ENCODE measurements at regions not wholly inside any gene's neighbourhood (a gene's known extent, or its start where the extent isn't known, plus 50 kb on each side); places are given as distances from the start of the nearest gene placed in this dataset.
"Not testable (repeated sequence)": the region's sequence is repeated elsewhere in the genome, so short reads cannot be mapped to it uniquely, and the experiment has no call there.

DNA sequence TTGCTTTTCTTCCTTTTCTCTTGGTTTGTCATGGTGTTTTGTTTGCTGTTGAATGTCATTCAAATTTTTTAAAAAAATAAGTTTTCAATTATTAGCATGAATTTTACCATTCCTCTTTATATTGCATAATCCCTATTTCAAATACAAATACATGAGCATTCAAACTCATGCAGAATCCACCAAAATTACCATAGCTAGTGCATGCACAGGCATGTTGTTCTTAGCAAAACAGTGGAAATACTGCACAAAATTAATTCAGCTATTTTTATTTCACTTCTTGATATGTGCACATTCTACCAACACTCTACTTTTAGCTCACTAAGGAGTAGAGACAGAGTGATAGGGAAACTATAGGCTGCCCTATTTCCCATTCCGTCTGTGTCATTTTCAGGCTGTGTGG, 670.1 kb upstream of the LRRN3 start:
- no peak overlapping the region for H3K27ac ChIP-seq
- H3F3A ChIP-seq (ENCODE audit: insufficient read depth): no peaks in the 10 kb centered on the region
- H4K20me1 ChIP-seq (ENCODE audit: insufficient read depth): no peaks in the 10 kb centered on the region
- no peak overlapping the region for H2AFZ ChIP-seq
- TF ChIP-seq EZH2 (IDR thresholded peaks at IDR 0.05; ENCODE audit: insufficient read depth, poor library complexity, severe bottlenecking) (no peak), EZH2phosphoT487 (IDR thresholded peaks at IDR 0.05; ENCODE audit: insufficient read depth, low read depth) (no peak)
- 0 to 19% methylated on average over 1 of the region's 1 CpG for WGBS, 2 experiments (ENCODE audit: low coverage in 1 of 2, low lambda C conversion rate in 2 of 2, missing lambda C conversion rate in 2 of 2)
- H3K4me3 ChIP-seq: no peak overlapping the region
- H3K36me3 ChIP-seq (ENCODE audit: low read depth): no peaks in the 10 kb centered on the region
- no peak for DNase-seq
- in situ Hi-C loops (cut with MboI): no loop called here
- H3K4me1 ChIP-seq (ENCODE audit: insufficient read depth): no peaks in the 10 kb centered on the region
- H3K79me2 ChIP-seq (ENCODE audit: insufficient read depth): no peaks in the 10 kb centered on the region
- H3K9me3 ChIP-seq (ENCODE audit: low read depth): no peaks in the 10 kb centered on the region
- H3K27me3 ChIP-seq (replicated peaks; ENCODE audit: insufficient read depth): no peaks in the 10 kb centered on the region
- no peak overlapping the region for H3K4me2 ChIP-seq (ENCODE audit: unreplicated experiment)
- H3K9me2 ChIP-seq (ENCODE audit: insufficient read depth): no peaks in the 10 kb centered on the region
- no peak overlapping the region for H3K9ac ChIP-seq

DNA sequence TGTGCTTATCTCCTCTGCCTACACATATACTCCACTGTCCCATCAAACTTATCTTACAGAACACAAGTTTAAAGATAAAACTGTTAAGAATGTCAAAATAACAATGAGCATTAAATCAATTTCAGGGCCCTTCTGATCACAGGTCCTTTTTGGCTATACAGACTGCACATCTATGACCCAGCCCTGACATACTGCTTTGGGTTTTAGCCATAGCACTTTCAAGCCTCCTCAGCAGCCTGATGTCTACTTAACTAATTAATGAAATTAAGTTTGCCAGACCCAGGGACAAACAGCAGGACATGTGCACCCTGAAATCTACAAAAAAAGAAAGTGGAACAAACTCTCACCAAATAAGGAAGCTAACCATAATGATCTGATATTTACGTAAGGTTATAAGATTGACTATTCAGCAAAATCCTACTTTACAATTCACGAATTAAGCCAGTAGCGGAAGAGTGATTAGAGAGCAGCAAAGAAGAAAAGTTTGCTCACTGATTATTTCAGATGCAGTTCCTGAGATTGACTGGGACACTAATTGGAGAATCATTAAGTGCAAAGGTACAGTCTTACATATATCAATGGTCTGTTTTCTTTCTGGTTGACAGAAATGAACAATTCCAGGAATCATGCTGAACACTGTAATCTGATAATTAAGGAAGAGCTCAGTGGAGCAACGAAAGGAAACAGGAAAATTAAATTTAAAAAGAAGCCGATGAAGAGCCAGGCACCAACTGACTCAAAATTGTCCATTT, 669.3 kb upstream of the LRRN3 start:
- Histone ChIP-seq H3K9me2 (ENCODE audit: insufficient read depth) (no peaks in the 10 kb centered on the region), H3K9ac (no peak overlapping the region), H4K20me1 (ENCODE audit: insufficient read depth) (no peaks in the 10 kb centered on the region), H3K4me2 (ENCODE audit: unreplicated experiment) (no peak overlapping the region), H3K9me3 (ENCODE audit: low read depth) (no peaks in the 10 kb centered on the region), H3K27ac (no peak overlapping the region), H3K4me1 (ENCODE audit: insufficient read depth) (no peaks in the 10 kb centered on the region), H3K27me3 (replicated peaks; ENCODE audit: insufficient read depth) (no peaks in the 10 kb centered on the region), H3F3A (ENCODE audit: insufficient read depth) (no peaks in the 10 kb centered on the region), H3K4me3 (no peak overlapping the region), H3K79me2 (ENCODE audit: insufficient read depth) (no peaks in the 10 kb centered on the region), H3K36me3 (ENCODE audit: low read depth) (no peaks in the 10 kb centered on the region), H2AFZ (no peak overlapping the region)
- no peak for DNase-seq
- no peak for TF ChIP-seq EZH2 (IDR thresholded peaks at IDR 0.05; ENCODE audit: insufficient read depth, poor library complexity, severe bottlenecking)
- no peak for TF ChIP-seq EZH2phosphoT487 (IDR thresholded peaks at IDR 0.05; ENCODE audit: insufficient read depth, low read depth)
- in situ Hi-C loops (cut with MboI): no loop called here
- 29 to 32% methylated on average over 5 of the region's 5 CpGs for WGBS, 2 experiments (ENCODE audit: low coverage in 1 of 2, low lambda C conversion rate in 2 of 2, missing lambda C conversion rate in 2 of 2)

DNA sequence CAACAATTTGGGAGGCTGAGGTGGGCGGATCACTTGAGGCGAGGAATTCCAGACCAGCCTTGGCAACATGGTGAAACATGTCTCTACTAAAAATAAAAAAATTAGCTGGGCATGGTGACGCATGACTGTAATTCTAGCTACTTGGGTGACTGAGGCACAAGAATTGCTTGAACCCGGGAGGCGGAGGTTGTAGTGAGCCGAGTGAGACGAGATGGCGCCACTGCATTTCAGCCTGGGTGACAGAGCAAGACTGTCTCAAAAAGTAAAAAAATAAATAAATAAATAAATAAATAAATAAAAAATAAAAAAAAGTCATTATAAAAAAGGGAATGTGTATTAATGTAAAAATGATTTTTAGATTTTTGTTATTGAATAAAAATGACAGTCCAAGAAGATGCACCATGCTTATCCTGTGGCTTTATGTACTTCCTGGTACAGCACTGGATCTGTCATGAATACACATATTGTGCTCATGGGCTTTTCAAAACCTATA, 658.8 kb upstream of the LRRN3 start:
- no peaks in the 10 kb centered on the region for H4K20me1 ChIP-seq (ENCODE audit: insufficient read depth)
- no peak overlapping the region for H3K9ac ChIP-seq
- no peaks in the 10 kb centered on the region for H3K9me3 ChIP-seq (ENCODE audit: low read depth)
- H3K79me2 ChIP-seq (ENCODE audit: insufficient read depth): no peaks in the 10 kb centered on the region
- no peaks in the 10 kb centered on the region for H3K36me3 ChIP-seq (ENCODE audit: low read depth)
- in situ Hi-C loops (cut with MboI): no loop called here
- H3K9me2 ChIP-seq (ENCODE audit: insufficient read depth): no peaks in the 10 kb centered on the region
- H3K27me3 ChIP-seq (replicated peaks; ENCODE audit: insufficient read depth): no peaks in the 10 kb centered on the region
- TF ChIP-seq EZH2phosphoT487 (IDR thresholded peaks at IDR 0.05; ENCODE audit: insufficient read depth, low read depth): no peak
- no peak for TF ChIP-seq EZH2 (IDR thresholded peaks at IDR 0.05; ENCODE audit: insufficient read depth, poor library complexity, severe bottlenecking)
- no peak for DNase-seq
- WGBS, 2 experiments (ENCODE audit: low coverage in 1 of 2, low lambda C conversion rate in 2 of 2, missing lambda C conversion rate in 2 of 2): 58 to 67% methylated on average over 8 of the region's 8 CpGs
- no peak overlapping the region for H3K27ac ChIP-seq
- H3K4me1 ChIP-seq (ENCODE audit: insufficient read depth): no peaks in the 10 kb centered on the region
- no peaks in the 10 kb centered on the region for H3F3A ChIP-seq (ENCODE audit: insufficient read depth)
- no peak overlapping the region for H2AFZ ChIP-seq
- H3K4me3 ChIP-seq: no peak overlapping the region
- no peak overlapping the region for H3K4me2 ChIP-seq (ENCODE audit: unreplicated experiment)

DNA sequence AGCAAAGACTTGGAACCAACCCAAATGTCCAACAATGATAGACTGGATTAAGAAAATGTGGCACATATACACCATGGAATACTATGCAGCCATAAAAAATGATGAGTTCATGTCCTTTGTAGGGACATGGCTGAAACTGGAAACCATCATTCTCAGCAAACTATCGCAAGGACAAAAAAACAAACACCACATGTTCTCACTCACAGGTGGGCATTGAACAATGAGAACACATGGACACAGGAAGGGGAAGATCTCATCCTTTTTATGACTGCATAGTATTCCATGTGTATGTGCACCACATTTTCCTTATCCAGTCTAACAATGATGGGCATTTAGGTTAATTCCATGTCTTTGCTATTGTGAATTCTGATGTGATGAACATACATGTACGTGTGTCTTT, 652.0 kb upstream of the LRRN3 start:
- H4K20me1 ChIP-seq (ENCODE audit: insufficient read depth); H3K9ac ChIP-seq; H3K27me3 ChIP-seq (replicated peaks; ENCODE audit: insufficient read depth); H2AFZ ChIP-seq; H3K4me3 ChIP-seq; H3K36me3 ChIP-seq (ENCODE audit: low read depth); H3K27ac ChIP-seq; DNase-seq; H3K4me1 ChIP-seq (ENCODE audit: insufficient read depth); H3K4me2 ChIP-seq (ENCODE audit: unreplicated experiment); H3K79me2 ChIP-seq (ENCODE audit: insufficient read depth); in situ Hi-C loops (cut with MboI); H3F3A ChIP-seq (ENCODE audit: insufficient read depth); H3K9me3 ChIP-seq (ENCODE audit: low read depth); H3K9me2 ChIP-seq (ENCODE audit: insufficient read depth): not testable (repeated sequence)
- WGBS, 2 experiments (ENCODE audit: low coverage in 1 of 2, low lambda C conversion rate in 2 of 2, missing lambda C conversion rate in 2 of 2): 22 to 39% methylated on average over 2 of the region's 2 CpGs
